Keratinocyte (primary cell): ENCODE measurements at regions not wholly inside any gene's neighbourhood (a gene's known extent, or its start where the extent isn't known, plus 50 kb on each side); places are given as distances from the start of the nearest gene placed in this dataset.

Experiments
- DNase-seq: peaks from one replicate; pipeline ENCODE4 v3.0.0-alpha.2; 2011; ENCODE audit warnings: low read depth, missing footprints, low spot score
- FAIRE-seq: peaks from 2 replicates; lab custom pipeline; 2011; peaks lifted over from hg19 to GRCh38; lab: Jason Lieb, UNC
- H2AFZ ChIP-seq: 2 replicates; pipeline ENCODE4 v1.6.0; 2012; ENCODE audit warnings: low read length, control low read depth, inconsistent platforms; ENCODE audit not compliant: control insufficient read depth
- H3K27ac ChIP-seq: 2 replicates; pipeline ENCODE4 v1.5.1; 2011; ENCODE audit warnings: low read length; ENCODE audit not compliant: control insufficient read depth, insufficient read depth
- H3K27me3 ChIP-seq: 3 replicates; pipeline ENCODE4 v1.6.0; 2011; ENCODE audit warnings: low read length; ENCODE audit not compliant: control insufficient read depth, insufficient read depth; ENCODE audit errors: extremely low read depth
- H3K36me3 ChIP-seq, 2 experiments: 2 replicates in 1 of 2; 3 replicates in 1 of 2; pipeline ENCODE4 v1.5.1; 2011; ENCODE audit warnings: low read length in 2 of 2, mild to moderate bottlenecking in 1 of 2; ENCODE audit not compliant: control insufficient read depth in 2 of 2, insufficient read depth in 2 of 2; ENCODE audit errors: extremely low read depth in 1 of 2
- H3K4me1 ChIP-seq: 3 replicates; pipeline ENCODE4 v1.5.1; 2011; ENCODE audit warnings: low read length; ENCODE audit not compliant: control insufficient read depth, insufficient read depth; ENCODE audit errors: extremely low read depth
- H3K4me2 ChIP-seq: 3 replicates; pipeline ENCODE4 v1.6.0; 2011; ENCODE audit warnings: low read depth, low read length; ENCODE audit not compliant: control insufficient read depth, insufficient read depth; ENCODE audit errors: extremely low read depth
- H3K4me3 ChIP-seq, 3 experiments: fragments of 200-600 bp in 1 of 3; sonication (generic) in 1 of 3; 2 replicates in 2 of 3; 3 replicates in 1 of 3; pipeline ENCODE4 v1.5.1; 2011 to 2016; ENCODE audit warnings: low read length in 3 of 3, mild to moderate bottlenecking in 3 of 3, control low read depth in 2 of 3, inconsistent platforms in 1 of 3, low read depth in 1 of 3, mixed read lengths in 1 of 3, mixed run types in 1 of 3, moderate library complexity in 1 of 3; ENCODE audit not compliant: control insufficient read depth in 2 of 3, insufficient read depth in 2 of 3; ENCODE audit errors: extremely low read depth in 1 of 3
- H3K79me2 ChIP-seq: 2 replicates; pipeline ENCODE4 v1.6.0; 2012; ENCODE audit warnings: low read length; ENCODE audit not compliant: control insufficient read depth, insufficient read depth
- H3K9ac ChIP-seq: 3 replicates; pipeline ENCODE4 v1.6.0; 2011; ENCODE audit warnings: low read length; ENCODE audit not compliant: control insufficient read depth, insufficient read depth; ENCODE audit errors: extremely low read depth
- H3K9me1 ChIP-seq: 3 replicates; pipeline ENCODE4 v1.6.0; 2011; ENCODE audit warnings: low read length; ENCODE audit not compliant: control insufficient read depth, insufficient read depth; ENCODE audit errors: extremely low read depth
- H3K9me3 ChIP-seq: 2 replicates; pipeline ENCODE4 v1.5.1; 2012; ENCODE audit warnings: low read depth, low read length; ENCODE audit not compliant: control insufficient read depth
- H4K20me1 ChIP-seq: 3 replicates; pipeline ENCODE4 v1.6.0; 2011; ENCODE audit warnings: low read length; ENCODE audit not compliant: control insufficient read depth, insufficient read depth; ENCODE audit errors: extremely low read depth
- CTCF ChIP-seq, 3 experiments: IDR thresholded peaks in 1 of 3; conservative IDR thresholded peaks in 1 of 3; optimal IDR thresholded peaks in 1 of 3; 2 replicates in 2 of 3; 3 replicates in 1 of 3; pipeline versions ENCODE3 to v1.5.1; 2011; ENCODE audit warnings: low read length in 3 of 3, mild to moderate bottlenecking in 3 of 3, moderate library complexity in 2 of 3, control low read depth in 1 of 3, inconsistent platforms in 1 of 3; ENCODE audit not compliant: insufficient read depth in 2 of 3; ENCODE audit errors: extremely low read depth in 1 of 3
- EZH2 ChIP-seq: IDR thresholded peaks from one replicate; pipeline ENCODE4 v1.6.1; 2012; ENCODE audit warnings: inconsistent platforms, mild to moderate bottlenecking, low read length, moderate library complexity
- dilution Hi-C: fragments of 300-500 bp; cut with MboI; formaldehyde crosslinking; loops from one replicate; pipeline ENCODE4 v1.7.0; 2020; ENCODE audit warnings: low sequenced_read_pairs; ENCODE audit not compliant: extremely low pct_ligation_motif_present

- Histone ChIP-seq H4K20me1 (no peaks in the 10 kb centered on the region), H3K4me3 (no peak overlapping the region), H3K9me3 (no peaks in the 10 kb centered on the region), H3K27me3 (peaks cover 22% of the 10 kb centered on the region), H3K4me1 (no peaks in the 10 kb centered on the region), H3K9me1 (no peaks in the 10 kb centered on the region), H3K79me2 (no peaks in the 10 kb centered on the region), H3K9ac (no peak overlapping the region), H3K27ac (no peak overlapping the region), H2AFZ (no peak overlapping the region), H3K4me2 (no peak overlapping the region), H3K36me3 (no peaks in the 10 kb centered on the region)
- FAIRE-seq (no peak), DNase-seq (no peak)
- dilution Hi-C loops, result no loop called here
- TF ChIP-seq CTCF (optimal IDR thresholded peaks at IDR 0.05 in 1 of 3, IDR thresholded peaks at IDR 0.05 in 1 of 3, conservative IDR thresholded peaks at IDR 0.05 in 1 of 3; ENCODE audit: extremely low read depth in 1 of 3, insufficient read depth in 2 of 3, low read length in 3 of 3), result no peak
- peak; percentile 34 for TF ChIP-seq EZH2
Observed at GRCh38 chr5:123285122-123286023, 137.8 kb downstream of the CEP120 start.

- no peaks in the 10 kb centered on the region for H3K9me3 ChIP-seq
- H3K27me3 ChIP-seq, result peaks cover 22% of the 10 kb centered on the region
- H3K27ac ChIP-seq, result no peak overlapping the region
- H3K79me2 ChIP-seq, result no peaks in the 10 kb centered on the region
- H2AFZ ChIP-seq, result no peak overlapping the region
- FAIRE-seq, result no peak
- H4K20me1 ChIP-seq, result no peaks in the 10 kb centered on the region
- no peaks in the 10 kb centered on the region for H3K36me3 ChIP-seq
- no peaks in the 10 kb centered on the region for H3K4me1 ChIP-seq
- no peak for TF ChIP-seq EZH2
- no peak for TF ChIP-seq CTCF (optimal IDR thresholded peaks at IDR 0.05 in 1 of 3, IDR thresholded peaks at IDR 0.05 in 1 of 3, conservative IDR thresholded peaks at IDR 0.05 in 1 of 3; ENCODE audit: extremely low read depth in 1 of 3, insufficient read depth in 2 of 3, low read length in 3 of 3)
- H3K9me1 ChIP-seq, result no peaks in the 10 kb centered on the region
- no peak overlapping the region for H3K4me3 ChIP-seq
- H3K9ac ChIP-seq, result no peak overlapping the region
- dilution Hi-C loops, result no loop called here
- no peak for DNase-seq
- H3K4me2 ChIP-seq, result no peak overlapping the region
Observed at GRCh38 chr5:123283499-123283898, 139.7 kb downstream of the CEP120 start.
